SK-N-SH (cell line): ENCODE measurements at regions not wholly inside any gene's neighbourhood (a gene's known extent, or its start where the extent isn't known, plus 50 kb on each side); places are given as distances from the start of the nearest gene placed in this dataset.

Experiments
- CTCF ChIA-PET: fragments of 300-600, 350-600 bp; formaldehyde crosslinking; extraction: SDS; loops from one replicate; lab custom pipeline; 2021; lab: Yijun Ruan, JAX
- POLR2A ChIA-PET: fragments of 350-600 bp; sonication (Branson Sonifier 250); formaldehyde crosslinking; extraction: SDS; loops from one replicate; lab custom pipeline; 2020; ENCODE audit warnings: antibody characterized with exemption, inconsistent platforms; lab: Yijun Ruan, JAX
- DNase-seq: peaks from one replicate; pipeline ENCODE4 v3.0.0; 2012
- H2AFZ ChIP-seq: fragments of 200-600 bp; sonication (generic); 2 replicates; pipeline ENCODE4 v1.8.1; 2016; ENCODE audit warnings: antibody characterized with exemption, mild to moderate bottlenecking, low read depth
- H3F3A ChIP-seq: fragments of 200-600 bp; sonication (generic); replicated peaks from 2 replicates; pipeline ENCODE3; 2016; ENCODE audit warnings: antibody characterized with exemption, mild to moderate bottlenecking; ENCODE audit not compliant: insufficient read depth
- H3K27ac ChIP-seq, 2 experiments: fragments of 200-500 bp in 1 of 2; fragments of 200-600 bp in 1 of 2; sonication (Bioruptor generic) in 1 of 2; sonication (generic), shearing (Covaris generic) in 1 of 2; 2 replicates each; pipeline versions ENCODE4 v1.5.1 to v1.6.1; 2014 to 2016; ENCODE audit warnings: low read depth in 2 of 2, inconsistent platforms in 1 of 2, low read length in 1 of 2, mild to moderate bottlenecking in 1 of 2, mixed read lengths in 1 of 2
- H3K27me3 ChIP-seq: fragments of 200-600 bp; sonication (generic), shearing (Covaris generic); 2 replicates; pipeline ENCODE4 v1.6.1; 2016; ENCODE audit warnings: mixed run types; ENCODE audit not compliant: insufficient read depth
- H3K36me3 ChIP-seq, 2 experiments: fragments of 200-500 bp in 1 of 2; fragments of 200-600 bp in 1 of 2; sonication (Bioruptor generic) in 1 of 2; sonication (generic) in 1 of 2; replicated peaks in 1 of 2; 2 replicates each; pipeline versions ENCODE3 to v1.5.1; 2014 to 2016; ENCODE audit warnings: low read length in 1 of 2, mild to moderate bottlenecking in 1 of 2; ENCODE audit not compliant: insufficient read depth in 2 of 2, control insufficient read depth in 1 of 2
- H3K4me1 ChIP-seq, 2 experiments: fragments of 200-500 bp in 1 of 2; fragments of 200-600 bp in 1 of 2; sonication (Bioruptor generic) in 1 of 2; sonication (generic), shearing (Covaris generic) in 1 of 2; 2 replicates each; pipeline versions ENCODE4 v1.5.1 to v1.6.1; 2014 to 2016; ENCODE audit warnings: low read depth in 1 of 2, low read length in 1 of 2, mixed run types in 1 of 2; ENCODE audit not compliant: insufficient read depth in 2 of 2, control insufficient read depth in 1 of 2
- H3K4me2 ChIP-seq: fragments of 200-600 bp; sonication (generic), shearing (Covaris generic); 2 replicates; pipeline ENCODE4 v1.6.1; 2017; ENCODE audit warnings: mixed run types
- H3K4me3 ChIP-seq, 2 experiments: fragments of 200-500 bp in 1 of 2; fragments of 200-600 bp in 1 of 2; sonication (Bioruptor generic) in 1 of 2; sonication (generic), shearing (Covaris generic) in 1 of 2; 2 replicates each; pipeline versions ENCODE4 v1.5.1 to v1.8.1; 2014 to 2016; ENCODE audit warnings: low read depth in 2 of 2, inconsistent platforms in 1 of 2, low read length in 1 of 2, mild to moderate bottlenecking in 1 of 2, mixed read lengths in 1 of 2, moderate library complexity in 1 of 2
- H3K79me2 ChIP-seq: fragments of 200-600 bp; sonication (generic); 2 replicates; pipeline ENCODE4 v1.8.1; 2017; ENCODE audit warnings: mild to moderate bottlenecking; ENCODE audit not compliant: insufficient read depth
- H3K9ac ChIP-seq: fragments of 200-600 bp; sonication (generic); 2 replicates; pipeline ENCODE4 v1.6.1; 2017; ENCODE audit warnings: mixed run types
- H3K9me2 ChIP-seq: fragments of 200-600 bp; sonication (generic); 2 replicates; pipeline ENCODE4 v1.6.1; 2017; ENCODE audit warnings: mixed run types
- H3K9me3 ChIP-seq: fragments of 200-600 bp; sonication (generic); 2 replicates; pipeline ENCODE4 v1.6.1; 2017; ENCODE audit warnings: mixed run types, mild to moderate bottlenecking, moderate library complexity
- H4K20me1 ChIP-seq: fragments of 200-600 bp; sonication (generic); 2 replicates; pipeline ENCODE4 v1.6.1; 2017; ENCODE audit warnings: mild to moderate bottlenecking, mixed run types; ENCODE audit not compliant: insufficient read depth
- CHD2 ChIP-seq: fragments of 150-350 bp; IDR thresholded peaks from 2 replicates; pipeline ENCODE4 v1.6.1; 2018; ENCODE audit warnings: low read length; ENCODE audit not compliant: partially characterized antibody
- EP300 ChIP-seq, 2 experiments: IDR thresholded peaks; 2 replicates each; pipeline versions ENCODE4 v1.4.0 to v1.6.1; 2012; ENCODE audit warnings: borderline replicate concordance in 1 of 2, low read depth in 1 of 2, low read length in 1 of 2
- EZH2phosphoT487 ChIP-seq: fragments of 200-600 bp; sonication (generic); IDR thresholded peaks from 2 replicates; pipeline ENCODE4 v1.6.1; 2017; ENCODE audit warnings: low read depth, mixed run types, mild to moderate bottlenecking, antibody characterized with exemption, moderate library complexity, borderline replicate concordance
- FOSL2 ChIP-seq: IDR thresholded peaks from 2 replicates; pipeline ENCODE4 v1.4.0; 2012; ENCODE audit warnings: low read depth, mild to moderate bottlenecking, moderate library complexity, borderline replicate concordance
- FOXJ3 ChIP-seq: sonication (generic); formaldehyde crosslinking; IDR thresholded peaks from 2 replicates; pipeline ENCODE4 v1.5.1; 2020; ENCODE audit warnings: mild to moderate bottlenecking, missing genetic modification reagents
- FOXM1 ChIP-seq: IDR thresholded peaks from 2 replicates; pipeline ENCODE4 v1.4.0; 2012; ENCODE audit warnings: low read depth, mild to moderate bottlenecking
- GABPA ChIP-seq: IDR thresholded peaks from 2 replicates; pipeline ENCODE4 v1.4.0; 2012; ENCODE audit warnings: low read depth, mild to moderate bottlenecking
- GATA2 ChIP-seq: sonication (generic); formaldehyde crosslinking; IDR thresholded peaks from 2 replicates; pipeline ENCODE4 v1.5.0; 2020; ENCODE audit warnings: mild to moderate bottlenecking, missing genetic modification reagents
- IRF3 ChIP-seq: fragments of 150-350 bp; IDR thresholded peaks from 2 replicates; pipeline ENCODE4 v1.6.1; 2016; ENCODE audit warnings: mild to moderate bottlenecking, low read depth, low read length
- PBX3 ChIP-seq: IDR thresholded peaks from 2 replicates; pipeline ENCODE4; 2012
- POLR2AphosphoS5 ChIP-seq: IDR thresholded peaks from 2 replicates; pipeline ENCODE4 v1.6.1; 2012; ENCODE audit warnings: low read depth, low read length
- RAD21 ChIP-seq: IDR thresholded peaks from 2 replicates; pipeline ENCODE4 v1.6.1; 2012; ENCODE audit warnings: mild to moderate bottlenecking, low read length
- REST ChIP-seq: IDR thresholded peaks from 2 replicates; pipeline ENCODE4 v1.6.1; 2012; ENCODE audit warnings: mild to moderate bottlenecking, low read depth, low read length, moderate library complexity
- RFX5 ChIP-seq: IDR thresholded peaks from 2 replicates; pipeline ENCODE4 v1.6.1; 2012; ENCODE audit warnings: mild to moderate bottlenecking, improper control_type of control experiment, low read length
- SIN3A ChIP-seq: IDR thresholded peaks from 2 replicates; pipeline ENCODE4 v1.6.1; 2012; ENCODE audit warnings: low read depth, mild to moderate bottlenecking, low read length, moderate library complexity, borderline replicate concordance
- SMC3 ChIP-seq: IDR thresholded peaks from 2 replicates; pipeline ENCODE4 v1.6.1; 2012; ENCODE audit warnings: low read depth, low read length, improper control_type of control experiment
- TAF1 ChIP-seq: IDR thresholded peaks from 2 replicates; pipeline ENCODE4 v1.6.1; 2012; ENCODE audit warnings: low read depth, mild to moderate bottlenecking, low read length, moderate library complexity, borderline replicate concordance
- TCF12 ChIP-seq: IDR thresholded peaks from 2 replicates; pipeline ENCODE4 v1.4.0; 2012
- TEAD4 ChIP-seq: IDR thresholded peaks from 2 replicates; pipeline ENCODE4 v1.4.0; 2012; ENCODE audit warnings: mild to moderate bottlenecking, borderline replicate concordance; ENCODE audit not compliant: insufficient read depth
- USF1 ChIP-seq: IDR thresholded peaks from 2 replicates; pipeline ENCODE4 v1.4.0; 2012; ENCODE audit warnings: low read depth, borderline replicate concordance
- YY1 ChIP-seq: IDR thresholded peaks from 2 replicates; pipeline ENCODE4 v1.4.0; 2012; ENCODE audit warnings: low read depth, mild to moderate bottlenecking
- ZBTB33 ChIP-seq: IDR thresholded peaks from 2 replicates; pipeline ENCODE4 v1.4.0; 2012; ENCODE audit warnings: low read depth, borderline replicate concordance
- WGBS: methylation state at CpG from one replicate; pipeline ENCODE4 v1.1.6; 2017; ENCODE audit warnings: low lambda C conversion rate; 5-methylcytosine and 5-hydroxymethylcytosine counted together

GRCh38 chr3:15934389-15935195 is 136.8 kb upstream of the ANKRD28 start (continued):
- TF ChIP-seq CHD2 (no peak), ZBTB33 (no peak), GABPA (no peak)
- TF ChIP-seq, all 33 proteins: peak for 0

- H3K27me3 ChIP-seq, result no peaks in the 10 kb centered on the region
- H3K4me1 ChIP-seq, result no peaks in the 10 kb centered on the region
- H4K20me1 ChIP-seq, result no peaks in the 10 kb centered on the region
- no peak overlapping the region for H3K27ac ChIP-seq
- no peaks in the 10 kb centered on the region for H3K9me3 ChIP-seq
- no peak for TF ChIP-seq POLR2AphosphoS5
- no peak for TF ChIP-seq EZH2phosphoT487
- TF ChIP-seq TAF1, result no peak
- TF ChIP-seq USF1, result no peak
- TF ChIP-seq REST, result no peak
- TF ChIP-seq SIN3A, result no peak
- no peak for TF ChIP-seq RFX5
- no peak for TF ChIP-seq IRF3
- TF ChIP-seq GATA2, result no peak
- no peak for TF ChIP-seq FOXJ3
- TF ChIP-seq FOSL2, result no peak
- TF ChIP-seq YY1, result no peak
- no peak for TF ChIP-seq TEAD4
- TF ChIP-seq FOXM1, result no peak
- no peak for TF ChIP-seq PBX3
- TF ChIP-seq TCF12, result no peak
- no peak for TF ChIP-seq EP300 (IDR thresholded peaks at IDR 0.05; ENCODE audit: borderline replicate concordance in 1 of 2, low read depth in 1 of 2, low read length in 1 of 2)
- TF ChIP-seq RAD21, result no peak
- TF ChIP-seq SMC3, result no peak
- ChIA-PET POLR2A (no interaction called here), CTCF (interaction anchor here (1.0 to 1.2 kb wide), 2 partner anchors 63 to 307 kb away, joined by 3 read pairs; no protein-coding TSS in a partner anchor)
- no peaks in the 10 kb centered on the region for H3F3A ChIP-seq
- H2AFZ ChIP-seq, result no peak overlapping the region
- no peak overlapping the region for H3K9ac ChIP-seq
- no peak for DNase-seq
- H3K79me2 ChIP-seq, result no peaks in the 10 kb centered on the region
- no peak overlapping the region for H3K4me2 ChIP-seq
- no peaks in the 10 kb centered on the region for H3K9me2 ChIP-seq
- H3K36me3 ChIP-seq, result no peaks in the 10 kb centered on the region
- 79% methylated on average over 5 of the region's 5 CpGs for WGBS
- no peak overlapping the region for H3K4me3 ChIP-seq
Measured at GRCh38 chr3:15936312-15936711, 138.5 kb upstream of the ANKRD28 start.
